ENCODE measurements at regions not wholly inside any gene's neighbourhood (a gene's known extent, or its start where the extent isn't known, plus 50 kb on each side); places are given as distances from the start of the nearest gene placed in this dataset.

- H3K27me3 ChIP-seq (replicated peaks in 1 of 2; ENCODE audit: control insufficient read depth in 2 of 2, extremely low read depth in 1 of 2, insufficient read depth in 2 of 2, low read length in 1 of 2), result no peaks in the 10 kb centered on the region
- no peaks in the 10 kb centered on the region for H3K27me3 Mint-ChIP-seq
- no peaks in the 10 kb centered on the region for H3K36me3 Mint-ChIP-seq
- H3K4me3 ChIP-seq (ENCODE audit: control insufficient read depth in 1 of 2, extremely low read depth in 1 of 2, low read length in 1 of 2), result no peak overlapping the region
- ChIA-PET CTCF (no interaction called here), POLR2A (interaction anchor here in 1 of 2 donors (0.5 kb wide), 1 partner anchor 12 kb away, joined by 5 read pairs; no protein-coding TSS in a partner anchor)
- DNase-seq (no peak), ATAC-seq (replicated peaks in 1 of 4) (no peak)
- no peak overlapping the region for H3K4me3 Mint-ChIP-seq
- no peak overlapping the region for H3K27ac ChIP-seq (ENCODE audit: low read length)
- WGBS (ENCODE audit: insufficient coverage), result 71% methylated on average over 3 of the region's 7 CpGs
- no peak overlapping the region for H3K27ac Mint-ChIP-seq
- H3K9me3 ChIP-seq, result no peaks in the 10 kb centered on the region
- H3K9me3 Mint-ChIP-seq, result no peaks in the 10 kb centered on the region
- H3K36me3 ChIP-seq (ENCODE audit: control insufficient read depth in 2 of 2, extremely low read depth in 1 of 2, insufficient read depth in 1 of 2, low read length in 1 of 2), result no peaks in the 10 kb centered on the region
- H3K4me1 ChIP-seq (ENCODE audit: control insufficient read depth in 1 of 2, extremely low read depth in 1 of 2, insufficient read depth in 2 of 2, low read length in 2 of 2), result no peaks in the 10 kb centered on the region
- H3K4me1 Mint-ChIP-seq, result no peaks in the 10 kb centered on the region
These were observed 142.7 kb upstream of the DOK6 start for GRCh38 chr18:69257861-69258458.

GRCh38 chr18:69259282-69259681, 141.4 kb upstream of the DOK6 start:
- ATAC-seq (replicated peaks in 1 of 4) (no peak), DNase-seq (no peak)
- H3K27ac ChIP-seq (ENCODE audit: low read length), result no peak overlapping the region
- H3K9me3 ChIP-seq, result no peaks in the 10 kb centered on the region
- no peaks in the 10 kb centered on the region for H3K9me3 Mint-ChIP-seq
- no peak overlapping the region for H3K4me3 Mint-ChIP-seq
- POLR2A ChIA-PET, result no interaction called here
- no peak overlapping the region for H3K27ac Mint-ChIP-seq
- H3K36me3 ChIP-seq (ENCODE audit: control insufficient read depth in 2 of 2, extremely low read depth in 1 of 2, insufficient read depth in 1 of 2, low read length in 1 of 2), result no peaks in the 10 kb centered on the region
- no peaks in the 10 kb centered on the region for H3K36me3 Mint-ChIP-seq
- CTCF ChIA-PET, result no interaction called here
- no peaks in the 10 kb centered on the region for H3K4me1 ChIP-seq (ENCODE audit: control insufficient read depth in 1 of 2, extremely low read depth in 1 of 2, insufficient read depth in 2 of 2, low read length in 2 of 2)
- no peaks in the 10 kb centered on the region for H3K27me3 ChIP-seq (replicated peaks in 1 of 2; ENCODE audit: control insufficient read depth in 2 of 2, extremely low read depth in 1 of 2, insufficient read depth in 2 of 2, low read length in 1 of 2)
- WGBS (ENCODE audit: insufficient coverage), result 67% methylated on average over 1 of the region's 3 CpGs
- no peaks in the 10 kb centered on the region for H3K4me1 Mint-ChIP-seq
- no peak overlapping the region for H3K4me3 ChIP-seq (ENCODE audit: control insufficient read depth in 1 of 2, extremely low read depth in 1 of 2, low read length in 1 of 2)
- no peaks in the 10 kb centered on the region for H3K27me3 Mint-ChIP-seq

GRCh38 chr18:69261406-69261805, 139.3 kb upstream of the DOK6 start:
- Mint-ChIP-seq H3K4me1 (no peaks in the 10 kb centered on the region), H3K27ac (no peak overlapping the region), H3K27me3 (no peaks in the 10 kb centered on the region), H3K4me3 (no peak overlapping the region), H3K36me3 (no peaks in the 10 kb centered on the region), H3K9me3 (peaks cover 0 to 5% (median 3%) of the 10 kb centered on the region in 3 donors)
- Histone ChIP-seq H3K9me3 (no peaks in the 10 kb centered on the region), H3K27me3 (replicated peaks in 1 of 2; ENCODE audit: control insufficient read depth in 2 of 2, extremely low read depth in 1 of 2, insufficient read depth in 2 of 2, low read length in 1 of 2) (no peaks in the 10 kb centered on the region), H3K4me3 (ENCODE audit: control insufficient read depth in 1 of 2, extremely low read depth in 1 of 2, low read length in 1 of 2) (no peak overlapping the region), H3K27ac (ENCODE audit: low read length) (no peak overlapping the region), H3K36me3 (ENCODE audit: control insufficient read depth in 2 of 2, extremely low read depth in 1 of 2, insufficient read depth in 1 of 2, low read length in 1 of 2) (no peaks in the 10 kb centered on the region), H3K4me1 (ENCODE audit: control insufficient read depth in 1 of 2, extremely low read depth in 1 of 2, insufficient read depth in 2 of 2, low read length in 2 of 2) (no peaks in the 10 kb centered on the region)
- POLR2A ChIA-PET, result no interaction called here
- DNase-seq, result no peak
- CTCF ChIA-PET, result no interaction called here
- ATAC-seq (replicated peaks in 1 of 4), result no peak

- peaks cover 0 to 22% (median 19%) of the 10 kb centered on the region in 3 donors for H3K9me3 Mint-ChIP-seq
- H3K4me3 ChIP-seq (ENCODE audit: control insufficient read depth in 1 of 2, extremely low read depth in 1 of 2, low read length in 1 of 2), result no peak overlapping the region
- no peaks in the 10 kb centered on the region for H3K36me3 Mint-ChIP-seq
- peaks cover 2% of the 10 kb centered on the region for H3K9me3 ChIP-seq
- no peaks in the 10 kb centered on the region for H3K4me1 ChIP-seq (ENCODE audit: control insufficient read depth in 1 of 2, extremely low read depth in 1 of 2, insufficient read depth in 2 of 2, low read length in 2 of 2)
- H3K27me3 ChIP-seq (replicated peaks in 1 of 2; ENCODE audit: control insufficient read depth in 2 of 2, extremely low read depth in 1 of 2, insufficient read depth in 2 of 2, low read length in 1 of 2), result no peaks in the 10 kb centered on the region
- POLR2A ChIA-PET, result no interaction called here
- no peaks in the 10 kb centered on the region for H3K4me1 Mint-ChIP-seq
- no peak overlapping the region for H3K4me3 Mint-ChIP-seq
- H3K27me3 Mint-ChIP-seq, result no peaks in the 10 kb centered on the region
- CTCF ChIA-PET, result no interaction called here
- ATAC-seq (replicated peaks in 1 of 4) (no peak), DNase-seq (no peak)
- H3K27ac ChIP-seq (ENCODE audit: low read length), result no peak overlapping the region
- no peak overlapping the region for H3K27ac Mint-ChIP-seq
- no peaks in the 10 kb centered on the region for H3K36me3 ChIP-seq (ENCODE audit: control insufficient read depth in 2 of 2, extremely low read depth in 1 of 2, insufficient read depth in 1 of 2, low read length in 1 of 2)
These were observed 135.0 kb upstream of the DOK6 start for GRCh38 chr18:69265656-69266055.

- ATAC-seq (replicated peaks in 1 of 4) (no peak), DNase-seq (no peak)
- ChIA-PET CTCF (no interaction called here), POLR2A (no interaction called here)
- 71% methylated on average over 5 of the region's 5 CpGs for WGBS (ENCODE audit: insufficient coverage)
- Histone ChIP-seq H3K36me3 (ENCODE audit: control insufficient read depth in 2 of 2, extremely low read depth in 1 of 2, insufficient read depth in 1 of 2, low read length in 1 of 2) (no peaks in the 10 kb centered on the region), H3K27me3 (replicated peaks in 1 of 2; ENCODE audit: control insufficient read depth in 2 of 2, extremely low read depth in 1 of 2, insufficient read depth in 2 of 2, low read length in 1 of 2) (no peaks in the 10 kb centered on the region), H3K4me1 (ENCODE audit: control insufficient read depth in 1 of 2, extremely low read depth in 1 of 2, insufficient read depth in 2 of 2, low read length in 2 of 2) (no peaks in the 10 kb centered on the region), H3K4me3 (ENCODE audit: control insufficient read depth in 1 of 2, extremely low read depth in 1 of 2, low read length in 1 of 2) (no peak overlapping the region), H3K9me3 (peaks cover 2% of the 10 kb centered on the region), H3K27ac (ENCODE audit: low read length) (no peak overlapping the region)
- H3K9me3 Mint-ChIP-seq, result peaks cover 0 to 22% (median 19%) of the 10 kb centered on the region in 3 donors
- no peak overlapping the region for H3K4me3 Mint-ChIP-seq
- no peak overlapping the region for H3K27ac Mint-ChIP-seq
- no peaks in the 10 kb centered on the region for H3K4me1 Mint-ChIP-seq
- no peaks in the 10 kb centered on the region for H3K27me3 Mint-ChIP-seq
- no peaks in the 10 kb centered on the region for H3K36me3 Mint-ChIP-seq
These were observed 132.8 kb upstream of the DOK6 start for GRCh38 chr18:69267895-69268294.

GRCh38 chr18:69282371-69282770, 118.3 kb upstream of the DOK6 start:
- WGBS (ENCODE audit: insufficient coverage), result 100% methylated on average over 3 of the region's 3 CpGs
- H3K27me3 Mint-ChIP-seq, result no peaks in the 10 kb centered on the region

GRCh38 chr18:69291044-69291443, 109.6 kb upstream of the DOK6 start:
- ChIA-PET POLR2A (no interaction called here), CTCF (no interaction called here)
- Mint-ChIP-seq H3K9me3 (peaks cover 0 to 4% (median 0%) of the 10 kb centered on the region in 3 donors), H3K27ac (no peak overlapping the region), H3K27me3 (peaks cover 0 to 1% of the 10 kb centered on the region in 2 donors), H3K4me1 (no peaks in the 10 kb centered on the region), H3K36me3 (no peaks in the 10 kb centered on the region), H3K4me3 (no peak overlapping the region)
- ATAC-seq (replicated peaks in 1 of 4), result no peak
- Histone ChIP-seq H3K4me1 (ENCODE audit: control insufficient read depth in 1 of 2, extremely low read depth in 1 of 2, insufficient read depth in 2 of 2, low read length in 2 of 2) (no peaks in the 10 kb centered on the region), H3K27ac (ENCODE audit: low read length) (no peak overlapping the region), H3K36me3 (ENCODE audit: control insufficient read depth in 2 of 2, extremely low read depth in 1 of 2, insufficient read depth in 1 of 2, low read length in 1 of 2) (no peaks in the 10 kb centered on the region), H3K27me3 (replicated peaks in 1 of 2; ENCODE audit: control insufficient read depth in 2 of 2, extremely low read depth in 1 of 2, insufficient read depth in 2 of 2, low read length in 1 of 2) (no peaks in the 10 kb centered on the region), H3K9me3 (no peaks in the 10 kb centered on the region), H3K4me3 (ENCODE audit: control insufficient read depth in 1 of 2, extremely low read depth in 1 of 2, low read length in 1 of 2) (no peak overlapping the region)
- no peak for DNase-seq
- WGBS (ENCODE audit: insufficient coverage), result 100% methylated on average over 1 of the region's 5 CpGs

More at GRCh38 chr18:69282371-69282770, 118.3 kb upstream of the DOK6 start:
- Histone ChIP-seq H3K27me3 (replicated peaks in 1 of 2; ENCODE audit: control insufficient read depth in 2 of 2, extremely low read depth in 1 of 2, insufficient read depth in 2 of 2, low read length in 1 of 2) (no peaks in the 10 kb centered on the region), H3K9me3 (no peaks in the 10 kb centered on the region), H3K27ac (ENCODE audit: low read length) (no peak overlapping the region), H3K4me3 (ENCODE audit: control insufficient read depth in 1 of 2, extremely low read depth in 1 of 2, low read length in 1 of 2) (no peak overlapping the region), H3K36me3 (ENCODE audit: control insufficient read depth in 2 of 2, extremely low read depth in 1 of 2, insufficient read depth in 1 of 2, low read length in 1 of 2) (no peaks in the 10 kb centered on the region), H3K4me1 (ENCODE audit: control insufficient read depth in 1 of 2, extremely low read depth in 1 of 2, insufficient read depth in 2 of 2, low read length in 2 of 2) (no peaks in the 10 kb centered on the region)
- no peak overlapping the region for H3K27ac Mint-ChIP-seq
- POLR2A ChIA-PET, result no interaction called here
- no peak for DNase-seq
- CTCF ChIA-PET, result no interaction called here
- H3K4me1 Mint-ChIP-seq, result no peaks in the 10 kb centered on the region
- H3K36me3 Mint-ChIP-seq, result no peaks in the 10 kb centered on the region
- ATAC-seq (replicated peaks in 1 of 4), result no peak
- no peak overlapping the region for H3K4me3 Mint-ChIP-seq
- peaks cover 0 to 3% (median 0%) of the 10 kb centered on the region in 3 donors for H3K9me3 Mint-ChIP-seq

Measured in T-cell (primary cell).